ENCODE measurements at regions not wholly inside any gene's neighbourhood (a gene's known extent, or its start where the extent isn't known, plus 50 kb on each side); places are given as distances from the start of the nearest gene placed in this dataset.

GRCh38 chr17:72414967-72415853 lies 294.4 kb downstream of the SOX9 start:
- no peak for TF ChIP-seq CTCF (IDR thresholded peaks at IDR 0.05; ENCODE audit: low read length)
- TF ChIP-seq EZH2 (optimal IDR thresholded peaks at IDR 0.05; ENCODE audit: low read depth, low read length): no peak
- no peak for TF ChIP-seq EZH2phosphoT487 (IDR thresholded peaks at IDR 0.05; ENCODE audit: low read length)
- Histone ChIP-seq H3K9ac (ENCODE audit: low read length) (no peak overlapping the region), H3K9me2 (replicated peaks; ENCODE audit: insufficient read depth, low read length) (no peaks in the 10 kb centered on the region), H3K27ac (ENCODE audit: low read length) (no peak overlapping the region), H4K20me1 (ENCODE audit: insufficient read depth, low read length) (no peaks in the 10 kb centered on the region), H3K79me2 (ENCODE audit: low read length) (peaks cover 88% of the 10 kb centered on the region), H3K36me3 (replicated peaks; ENCODE audit: insufficient read depth, low read length) (peaks cover 12% of the 10 kb centered on the region; the same call in 1 of the 2 replicates), H2AFZ (ENCODE audit: low read length) (no peak overlapping the region), H3K9me3 (replicated peaks; ENCODE audit: insufficient read depth, low read length) (no peaks in the 10 kb centered on the region), H3K4me1 (ENCODE audit: low read length) (peaks cover 5% of the 10 kb centered on the region), H3F3A (ENCODE audit: insufficient read depth, low read length) (no peaks in the 10 kb centered on the region), H3K27me3 (replicated peaks; ENCODE audit: insufficient read depth, low read length) (no peaks in the 10 kb centered on the region), H3K4me2 (ENCODE audit: low read depth, low read length) (no peak overlapping the region), H3K4me3 (ENCODE audit: low read length) (no peak overlapping the region)
- no peak for DNase-seq

GRCh38 chr17:72416054-72416675 lies 295.3 kb downstream of the SOX9 start:
- TF ChIP-seq CTCF (IDR thresholded peaks at IDR 0.05; ENCODE audit: low read length) (no peak), EZH2 (optimal IDR thresholded peaks at IDR 0.05; ENCODE audit: low read depth, low read length) (no peak), EZH2phosphoT487 (IDR thresholded peaks at IDR 0.05; ENCODE audit: low read length) (no peak)
- H3F3A ChIP-seq (ENCODE audit: insufficient read depth, low read length): peaks cover 6% of the 10 kb centered on the region; the same call in 1 of the 2 replicates
- H3K27ac ChIP-seq (ENCODE audit: low read length): no peak overlapping the region
- H3K9ac ChIP-seq (ENCODE audit: low read length): no peak overlapping the region
- H3K79me2 ChIP-seq (ENCODE audit: low read length): peaks cover 89% of the 10 kb centered on the region
- H3K36me3 ChIP-seq (replicated peaks; ENCODE audit: insufficient read depth, low read length): peaks cover 12% of the 10 kb centered on the region; the same call in 1 of the 2 replicates
- H2AFZ ChIP-seq (ENCODE audit: low read length): no peak overlapping the region
- peaks cover 14% of the 10 kb centered on the region for H3K4me1 ChIP-seq (ENCODE audit: low read length)
- DNase-seq: no peak
- H3K27me3 ChIP-seq (replicated peaks; ENCODE audit: insufficient read depth, low read length): no peaks in the 10 kb centered on the region
- H3K9me3 ChIP-seq (replicated peaks; ENCODE audit: insufficient read depth, low read length): no peaks in the 10 kb centered on the region
- H3K4me2 ChIP-seq (ENCODE audit: low read depth, low read length): no peak overlapping the region
- no peak overlapping the region for H3K4me3 ChIP-seq (ENCODE audit: low read length)
- no peaks in the 10 kb centered on the region for H4K20me1 ChIP-seq (ENCODE audit: insufficient read depth, low read length)
- no peaks in the 10 kb centered on the region for H3K9me2 ChIP-seq (replicated peaks; ENCODE audit: insufficient read depth, low read length)

GRCh38 chr17:72416905-72417304 lies 296.1 kb downstream of the SOX9 start:
- Histone ChIP-seq H3K4me3 (ENCODE audit: low read length) (no peak overlapping the region), H3K9me2 (replicated peaks; ENCODE audit: insufficient read depth, low read length) (no peaks in the 10 kb centered on the region), H3K36me3 (replicated peaks; ENCODE audit: insufficient read depth, low read length) (peaks cover 12% of the 10 kb centered on the region; the same call in 1 of the 2 replicates), H3K9me3 (replicated peaks; ENCODE audit: insufficient read depth, low read length) (no peaks in the 10 kb centered on the region), H4K20me1 (ENCODE audit: insufficient read depth, low read length) (no peaks in the 10 kb centered on the region), H3K4me2 (ENCODE audit: low read depth, low read length) (no peak overlapping the region), H3K9ac (ENCODE audit: low read length) (no peak overlapping the region), H3F3A (ENCODE audit: insufficient read depth, low read length) (peaks cover 12% of the 10 kb centered on the region), H3K4me1 (ENCODE audit: low read length) (peaks cover 21% of the 10 kb centered on the region), H3K27me3 (replicated peaks; ENCODE audit: insufficient read depth, low read length) (no peaks in the 10 kb centered on the region), H3K79me2 (ENCODE audit: low read length) (peaks cover 90% of the 10 kb centered on the region), H2AFZ (ENCODE audit: low read length) (no peak overlapping the region), H3K27ac (ENCODE audit: low read length) (no peak overlapping the region)
- DNase-seq: no peak
- TF ChIP-seq EZH2phosphoT487 (IDR thresholded peaks at IDR 0.05; ENCODE audit: low read length): no peak
- TF ChIP-seq EZH2 (optimal IDR thresholded peaks at IDR 0.05; ENCODE audit: low read depth, low read length): no peak
- TF ChIP-seq CTCF (IDR thresholded peaks at IDR 0.05; ENCODE audit: low read length): no peak
